Skeletal muscle cell (primary cell): ENCODE measurements at regions not wholly inside any gene's neighbourhood (a gene's known extent, or its start where the extent isn't known, plus 50 kb on each side); places are given as distances from the start of the nearest gene placed in this dataset.

Experiments used
- DNase-seq: peaks from one replicate; pipeline ENCODE4 v3.0.0-alpha.2; 2010; ENCODE audit warnings: low read depth
- H3K4me3 ChIP-seq: 2 replicates; pipeline ENCODE4 v1.5.1; 2011; ENCODE audit warnings: low read depth, mild to moderate bottlenecking, control low read depth, low read length, moderate library complexity

GRCh38 chr7:45394117-45394708 lies 180.0 kb upstream of the ADCY1 start:
- no peak overlapping the region for H3K4me3 ChIP-seq
- no peak for DNase-seq

- no peak overlapping the region for H3K4me3 ChIP-seq
Measured at GRCh38 chr7:45399069-45399468, 175.1 kb upstream of the ADCY1 start.

GRCh38 chr7:45400680-45401079 lies 173.5 kb upstream of the ADCY1 start:
- H3K4me3 ChIP-seq = no peak overlapping the region
- no peak for DNase-seq

More at GRCh38 chr7:45399069-45399468, 175.1 kb upstream of the ADCY1 start:
- no peak for DNase-seq

- no peak overlapping the region for H3K4me3 ChIP-seq
- DNase-seq = no peak
Measured at GRCh38 chr7:45401155-45401554, 173.0 kb upstream of the ADCY1 start.

GRCh38 chr7:45401851-45402250 lies 172.3 kb upstream of the ADCY1 start:
- DNase-seq = no peak
- H3K4me3 ChIP-seq = no peak overlapping the region

DNA sequence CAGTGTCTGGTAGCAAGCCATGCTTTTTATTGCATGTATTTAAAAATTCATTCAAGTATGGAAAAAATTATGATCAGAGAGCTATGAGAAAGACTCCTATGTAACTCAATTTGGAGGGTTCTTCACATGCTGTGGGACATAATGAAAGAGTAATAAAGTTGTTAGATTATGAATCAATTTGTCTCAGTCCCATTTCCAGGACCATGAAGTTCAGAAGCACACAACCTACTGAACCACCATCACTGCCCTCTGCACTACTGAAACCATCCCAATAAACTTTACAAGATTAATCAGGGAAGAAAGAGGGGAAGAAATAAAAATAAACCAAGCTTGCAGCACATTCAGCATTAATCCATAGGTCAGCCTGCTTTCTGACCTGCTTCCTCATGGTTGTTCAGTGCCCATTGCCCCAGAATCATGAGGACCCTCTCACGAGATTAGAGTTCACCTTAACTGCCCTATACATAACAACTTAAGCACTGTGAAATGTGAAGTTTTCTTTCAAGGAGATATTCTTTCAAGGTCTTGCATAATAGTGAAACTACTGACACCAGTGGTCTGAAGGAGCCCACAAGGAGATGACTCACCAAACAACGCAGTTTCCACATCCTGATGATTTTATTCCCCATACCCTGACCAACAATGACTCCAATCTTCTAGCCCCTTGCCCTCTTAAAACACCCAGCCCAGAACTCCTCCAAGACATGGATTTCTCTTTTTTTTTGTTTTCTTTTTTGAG lies 171.5 kb upstream of the ADCY1 start:
- H3K4me3 ChIP-seq = no peak overlapping the region
- DNase-seq = peak; percentile 59

DNA sequence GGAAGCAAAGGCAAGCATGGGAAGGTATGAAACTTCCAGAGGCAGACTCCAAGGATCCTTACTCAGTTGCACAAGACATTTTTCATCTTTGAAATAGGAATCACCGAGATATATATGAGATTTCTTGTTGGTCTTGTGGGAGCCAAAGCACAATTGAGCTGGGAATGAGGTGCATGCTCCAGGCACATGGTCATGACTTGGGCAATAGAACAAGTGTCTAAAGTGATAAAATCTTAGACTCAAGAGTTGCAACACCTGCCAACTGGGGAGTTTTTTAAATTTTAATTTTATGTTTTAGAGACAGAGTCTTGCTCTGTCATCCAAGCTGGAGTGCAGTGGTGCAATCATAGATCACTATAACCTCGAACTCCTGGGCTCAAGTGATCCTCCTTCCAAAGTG lies 169.5 kb upstream of the ADCY1 start:
- no peak overlapping the region for H3K4me3 ChIP-seq
- no peak for DNase-seq

- no peak for DNase-seq
- H3K4me3 ChIP-seq = no peak overlapping the region
Measured at GRCh38 chr7:45407730-45408408, 166.3 kb upstream of the ADCY1 start.

GRCh38 chr7:45408409-45408737 lies 165.8 kb upstream of the ADCY1 start:
- no peak overlapping the region for H3K4me3 ChIP-seq
- DNase-seq = no peak

- no peak for DNase-seq
Measured at GRCh38 chr7:45410893-45411292, 163.3 kb upstream of the ADCY1 start.

DNA sequence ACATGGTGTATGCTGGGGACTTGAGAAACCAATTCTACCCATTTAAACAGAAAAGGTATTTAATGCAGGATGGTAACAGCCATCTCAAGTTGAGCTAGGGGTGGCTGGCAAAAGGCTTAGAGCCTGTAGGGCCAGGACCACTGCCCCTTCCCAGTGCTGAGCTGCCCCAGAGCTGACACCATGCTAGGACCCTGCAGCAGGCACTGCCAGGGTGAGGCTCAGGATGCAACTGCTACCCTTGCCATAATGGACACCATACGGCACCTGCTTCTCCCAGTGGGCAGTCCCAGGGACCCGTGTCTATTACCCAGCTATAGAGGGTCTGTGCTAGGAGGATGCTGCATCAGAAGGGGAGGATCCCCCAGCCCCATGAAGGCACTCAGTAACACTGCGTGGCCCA lies 160.7 kb upstream of the ADCY1 start:
- H3K4me3 ChIP-seq = no peak overlapping the region
- DNase-seq = no peak

More at GRCh38 chr7:45410893-45411292, 163.3 kb upstream of the ADCY1 start:
- H3K4me3 ChIP-seq = no peak overlapping the region

- no peak overlapping the region for H3K4me3 ChIP-seq
- DNase-seq = no peak
Measured at GRCh38 chr7:45414226-45414625, 159.9 kb upstream of the ADCY1 start.

DNA sequence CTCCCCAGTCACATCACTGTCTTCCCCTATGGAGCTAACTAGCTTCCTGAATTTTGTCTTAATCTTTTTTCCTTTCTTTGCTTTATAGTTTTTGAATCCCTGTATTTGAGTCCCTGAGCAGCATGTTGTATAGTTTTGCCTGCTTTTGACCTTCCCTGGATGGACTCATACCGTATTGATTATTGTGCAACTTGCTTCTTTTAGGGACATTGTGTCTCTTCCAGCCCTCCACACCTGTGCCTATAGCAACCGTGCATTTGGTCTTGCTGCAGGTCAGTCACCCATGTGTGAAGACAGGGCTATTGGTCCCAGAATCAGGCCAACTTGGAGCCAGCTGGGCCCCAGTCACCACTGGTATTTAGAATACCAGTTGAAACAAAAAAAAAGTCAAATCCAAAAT lies 158.9 kb upstream of the ADCY1 start:
- H3K4me3 ChIP-seq = no peak overlapping the region
- no peak for DNase-seq

GRCh38 chr7:45416846-45417245 lies 157.3 kb upstream of the ADCY1 start:
- DNase-seq = no peak
- H3K4me3 ChIP-seq = no peak overlapping the region

DNA sequence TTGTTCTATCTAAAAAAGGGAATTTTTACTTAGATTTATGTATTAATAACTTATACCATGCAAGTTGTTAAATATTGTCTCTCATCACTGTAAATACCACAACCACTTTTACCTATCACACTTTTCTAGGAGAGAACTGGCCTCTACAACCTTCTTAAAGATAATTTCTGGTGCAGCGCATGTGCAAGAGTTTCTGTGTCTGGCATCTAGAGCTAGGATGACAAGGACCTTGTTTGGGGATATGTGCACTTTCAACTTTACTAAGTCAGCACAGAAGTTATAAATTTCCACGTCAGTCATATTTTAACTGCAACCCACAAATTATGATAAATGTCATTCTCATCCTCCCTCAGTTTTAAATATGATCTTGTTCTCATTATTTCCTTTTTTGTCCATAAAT lies 156.9 kb upstream of the ADCY1 start:
- H3K4me3 ChIP-seq = no peak overlapping the region
- DNase-seq = no peak

DNA sequence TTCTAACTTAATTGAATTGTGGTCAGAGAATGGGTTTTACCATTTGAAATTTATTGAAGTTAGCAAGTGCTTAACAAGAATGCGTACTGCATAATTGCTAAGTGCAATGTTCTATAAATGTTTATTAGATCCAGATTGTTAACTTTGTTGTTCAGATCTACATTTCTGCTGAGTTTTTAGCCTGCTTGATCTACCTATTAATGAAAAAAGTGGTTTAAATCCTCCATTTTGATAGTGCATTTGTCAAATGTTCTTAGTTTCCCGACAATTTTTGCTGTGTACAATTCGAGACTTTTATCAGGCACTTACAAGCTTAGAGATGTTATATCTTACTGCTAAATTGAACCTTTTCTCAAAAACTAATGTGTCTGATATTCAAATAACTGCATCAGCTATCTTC lies 156.4 kb upstream of the ADCY1 start:
- no peak for DNase-seq
- no peak overlapping the region for H3K4me3 ChIP-seq

DNA sequence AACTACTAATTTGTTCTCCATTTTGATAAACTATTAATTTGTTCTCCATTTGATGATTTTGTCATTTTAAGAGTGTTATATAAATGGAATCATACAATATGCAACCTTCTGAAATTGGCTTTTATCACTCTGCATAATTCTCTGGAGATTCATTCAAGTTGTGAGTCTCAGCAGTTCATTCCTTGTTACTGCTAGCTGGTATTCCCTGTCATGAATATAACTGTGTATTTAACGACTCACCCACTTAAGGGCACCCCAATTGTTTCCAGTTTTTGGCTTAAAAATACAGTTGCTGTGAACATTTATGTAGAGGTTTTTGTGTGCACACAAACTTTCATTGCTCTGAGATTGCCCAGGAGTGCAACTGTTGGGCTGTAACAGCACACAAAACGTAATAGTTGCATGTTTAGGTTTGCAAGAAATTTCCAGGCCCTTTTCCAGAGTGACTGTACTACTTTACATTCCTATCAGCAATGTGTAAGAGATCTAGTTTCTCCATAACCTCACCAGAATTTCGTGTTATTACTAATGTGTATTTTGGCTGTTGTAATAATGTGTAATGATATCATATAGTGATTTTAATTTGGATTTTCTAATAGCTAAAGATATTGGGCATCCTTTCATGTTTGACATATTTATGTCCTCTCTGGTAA lies 153.2 kb upstream of the ADCY1 start:
- DNase-seq = no peak

DNA sequence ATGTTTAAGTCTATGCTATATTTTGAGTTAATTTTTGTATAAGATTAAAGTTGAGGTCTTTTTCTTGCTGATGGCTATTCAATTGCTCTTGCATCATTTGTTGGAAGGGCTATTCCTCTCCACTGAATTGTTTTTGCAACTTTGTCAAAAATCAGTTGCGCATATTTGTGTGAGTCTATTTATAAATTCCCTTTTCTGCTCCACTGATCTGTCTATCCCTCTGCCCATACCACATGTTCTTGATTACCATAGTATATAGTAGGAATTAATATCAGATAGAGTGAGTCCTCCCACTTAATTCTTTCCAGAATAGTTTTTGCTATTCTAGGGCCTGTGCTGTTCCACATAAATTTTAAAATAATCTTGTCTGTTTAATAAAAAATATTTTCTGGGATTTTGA lies 152.4 kb upstream of the ADCY1 start:
- no peak for DNase-seq
- no peak overlapping the region for H3K4me3 ChIP-seq

More for the DNA sequence above, 153.2 kb upstream of the ADCY1 start:
- no peak overlapping the region for H3K4me3 ChIP-seq

- H3K4me3 ChIP-seq = no peak overlapping the region
- DNase-seq = no peak
Measured at GRCh38 chr7:45430397-45430796, 143.8 kb upstream of the ADCY1 start.

DNA sequence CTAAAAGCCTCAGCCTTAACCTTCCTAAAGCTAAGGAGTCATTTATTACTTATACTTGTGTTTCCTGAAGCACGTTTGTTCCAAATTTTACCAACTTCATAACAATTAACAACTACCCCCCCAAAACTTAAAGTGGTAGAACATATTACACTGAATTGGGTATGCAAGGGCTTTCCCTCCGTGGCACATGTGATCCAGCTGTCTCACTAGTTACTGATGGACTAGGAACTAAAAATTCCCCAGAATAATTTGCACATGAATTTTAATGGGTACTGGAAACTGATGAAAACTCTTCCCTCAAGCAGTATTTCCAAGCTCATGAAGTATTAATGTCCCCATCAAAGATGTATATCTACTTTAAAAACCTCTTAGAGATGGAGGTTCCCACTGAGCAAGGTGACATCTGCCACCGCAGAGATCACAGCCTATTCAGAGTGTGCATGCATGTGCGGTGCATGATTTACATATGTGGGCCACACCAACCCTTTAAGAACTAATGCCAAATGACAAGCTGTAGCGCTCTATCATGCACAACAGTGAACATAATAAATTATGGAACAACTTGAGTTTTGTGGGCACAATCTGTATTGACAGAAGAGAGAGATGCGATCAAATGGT lies 139.9 kb upstream of the ADCY1 start:
- H3K4me3 ChIP-seq = no peak overlapping the region
- DNase-seq = no peak
